ENCODE measurements at regions not wholly inside any gene's neighbourhood (a gene's known extent, or its start where the extent isn't known, plus 50 kb on each side); places are given as distances from the start of the nearest gene placed in this dataset.
"Not testable (repeated sequence)": the region's sequence is repeated elsewhere in the genome, so short reads cannot be mapped to it uniquely, and the experiment has no call there.

DNA sequence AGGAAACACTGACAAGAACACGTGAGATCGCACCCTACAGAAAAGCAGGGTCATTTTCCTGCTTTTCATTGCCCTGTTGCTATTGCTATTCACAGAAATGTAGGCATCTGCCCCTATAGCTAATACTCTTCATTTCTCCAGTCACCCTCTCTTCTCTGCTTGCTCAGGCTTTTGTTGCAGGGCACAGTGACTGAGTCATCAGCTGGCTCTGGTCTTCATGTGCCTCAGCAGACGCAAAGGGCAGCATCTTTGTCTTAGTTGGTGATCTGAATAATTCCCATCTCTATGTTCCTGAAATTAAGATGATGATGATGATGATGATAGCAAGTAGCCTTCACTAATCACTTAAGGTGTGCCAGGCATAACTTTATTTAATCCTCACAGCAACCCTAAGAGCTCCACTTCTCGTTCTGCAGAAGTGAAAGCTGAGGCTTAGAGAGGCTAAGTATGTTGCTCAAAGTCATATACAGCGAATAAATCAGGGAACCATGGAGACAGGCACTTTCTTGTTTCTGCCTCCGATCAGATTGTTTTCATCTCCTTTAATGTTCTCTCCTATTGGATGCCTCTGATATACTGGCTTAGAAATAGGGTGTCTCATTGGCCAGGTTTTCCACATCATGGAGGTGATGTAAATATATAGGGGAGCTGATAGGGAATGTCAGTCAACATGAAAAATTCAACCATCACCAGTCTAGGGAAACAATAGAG is 133.0 kb upstream of the STK32A start:
- WGBS, 2 experiments, result 91 to 92% methylated on average over 6 of the region's 6 CpGs
- Histone ChIP-seq H3K27ac (ENCODE audit: insufficient read depth, low read depth, low read length, poor library complexity, severe bottlenecking) (no peak overlapping the region), H3K4me3 (ENCODE audit: insufficient read depth, low read depth, low read length) (no peak overlapping the region), H3K27me3 (ENCODE audit: control insufficient read depth, insufficient read depth, low read length, poor library complexity, severe bottlenecking) (peaks cover 17% of the 10 kb centered on the region), H3K9me3 (ENCODE audit: control insufficient read depth, low read length) (no peaks in the 10 kb centered on the region), H3K4me1 (ENCODE audit: control insufficient read depth, insufficient read depth, low read length) (peaks cover 6% of the 10 kb centered on the region), H3K36me3 (ENCODE audit: control insufficient read depth, insufficient read depth, low read length) (no peaks in the 10 kb centered on the region)

DNA sequence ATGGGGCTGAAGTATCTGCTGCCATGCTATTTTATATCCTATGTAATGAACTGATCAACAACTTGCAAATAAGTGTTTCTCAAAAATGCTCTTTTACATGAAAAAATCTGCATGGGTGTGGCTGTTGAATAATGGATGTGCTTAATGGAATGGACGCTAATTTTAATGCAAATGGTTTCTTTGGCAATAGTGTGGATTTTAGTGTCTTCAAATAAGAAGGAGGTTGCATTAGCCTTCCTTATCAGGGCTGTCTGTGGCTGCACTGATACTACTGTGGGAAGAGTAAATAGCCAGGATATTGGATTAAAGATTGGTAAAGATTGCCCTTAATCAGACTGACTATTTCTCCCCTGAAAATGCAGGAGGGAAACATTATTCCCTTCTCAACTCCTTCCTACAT is 121.9 kb upstream of the STK32A start:
- no peak overlapping the region for H3K4me3 ChIP-seq (ENCODE audit: insufficient read depth, low read depth, low read length)
- H3K4me1 ChIP-seq (ENCODE audit: control insufficient read depth, insufficient read depth, low read length), result no peaks in the 10 kb centered on the region
- H3K36me3 ChIP-seq (ENCODE audit: control insufficient read depth, insufficient read depth, low read length), result no peaks in the 10 kb centered on the region

DNA sequence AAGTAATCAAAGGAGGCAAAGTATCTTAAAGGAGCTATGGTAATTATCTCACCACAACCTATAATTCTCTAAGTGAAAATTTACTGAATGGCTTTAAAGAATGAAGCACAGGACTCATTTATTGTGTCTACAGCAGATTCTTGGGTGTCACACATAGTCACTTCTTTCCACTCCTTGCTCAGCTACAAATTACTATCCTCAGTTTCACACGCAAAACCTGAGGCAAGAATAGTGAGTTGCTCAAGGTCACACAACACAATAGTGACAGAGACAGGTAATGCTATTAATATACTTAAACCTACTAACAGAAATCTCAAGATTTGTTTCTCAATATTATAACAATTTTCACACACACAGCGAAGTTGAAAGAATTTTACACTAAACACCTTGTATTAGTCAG is 120.9 kb upstream of the STK32A start:
- Histone ChIP-seq H3K9me3 (ENCODE audit: control insufficient read depth, low read length) (no peaks in the 10 kb centered on the region), H3K27ac (ENCODE audit: insufficient read depth, low read depth, low read length, poor library complexity, severe bottlenecking) (no peak overlapping the region), H3K4me3 (ENCODE audit: insufficient read depth, low read depth, low read length) (no peak overlapping the region), H3K36me3 (ENCODE audit: control insufficient read depth, insufficient read depth, low read length) (no peaks in the 10 kb centered on the region), H3K27me3 (ENCODE audit: control insufficient read depth, insufficient read depth, low read length, poor library complexity, severe bottlenecking) (no peaks in the 10 kb centered on the region), H3K4me1 (ENCODE audit: control insufficient read depth, insufficient read depth, low read length) (no peaks in the 10 kb centered on the region)
- WGBS, 2 experiments, result 90 to 100% methylated on average over 1 of the region's 2 CpGs

More for the DNA sequence above, 121.9 kb upstream of the STK32A start:
- Histone ChIP-seq H3K27me3 (ENCODE audit: control insufficient read depth, insufficient read depth, low read length, poor library complexity, severe bottlenecking) (no peaks in the 10 kb centered on the region), H3K27ac (ENCODE audit: insufficient read depth, low read depth, low read length, poor library complexity, severe bottlenecking) (no peak overlapping the region), H3K9me3 (ENCODE audit: control insufficient read depth, low read length) (no peaks in the 10 kb centered on the region)
- 85 to 94% methylated on average over 1 of the region's 1 CpG for WGBS, 2 experiments

DNA sequence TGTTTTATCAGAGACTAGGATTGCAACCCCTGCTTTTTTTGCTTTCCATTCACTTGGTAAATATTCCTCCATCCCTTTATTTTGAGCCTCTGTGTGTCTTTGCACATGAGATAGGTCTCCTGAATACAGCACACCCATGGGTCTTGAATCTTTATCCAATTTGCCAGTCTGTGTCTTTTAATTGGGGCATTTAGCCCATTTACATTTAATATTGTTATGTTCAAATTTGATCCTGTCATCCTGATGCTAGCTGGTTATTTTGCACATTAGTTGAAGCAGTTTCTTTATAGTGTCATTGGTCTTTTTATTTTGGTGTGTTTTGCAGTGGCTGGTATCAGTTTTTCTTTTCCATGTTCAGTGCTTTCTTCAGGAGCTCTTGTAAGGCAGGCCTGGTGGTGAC is 95.1 kb upstream of the STK32A start:
- H3K27ac ChIP-seq (ENCODE audit: insufficient read depth, low read depth, low read length, poor library complexity, severe bottlenecking); H3K4me1 ChIP-seq (ENCODE audit: control insufficient read depth, insufficient read depth, low read length); H3K4me3 ChIP-seq (ENCODE audit: insufficient read depth, low read depth, low read length); H3K9me3 ChIP-seq (ENCODE audit: control insufficient read depth, low read length); H3K27me3 ChIP-seq (ENCODE audit: control insufficient read depth, insufficient read depth, low read length, poor library complexity, severe bottlenecking); H3K36me3 ChIP-seq (ENCODE audit: control insufficient read depth, insufficient read depth, low read length): not testable (repeated sequence)

DNA sequence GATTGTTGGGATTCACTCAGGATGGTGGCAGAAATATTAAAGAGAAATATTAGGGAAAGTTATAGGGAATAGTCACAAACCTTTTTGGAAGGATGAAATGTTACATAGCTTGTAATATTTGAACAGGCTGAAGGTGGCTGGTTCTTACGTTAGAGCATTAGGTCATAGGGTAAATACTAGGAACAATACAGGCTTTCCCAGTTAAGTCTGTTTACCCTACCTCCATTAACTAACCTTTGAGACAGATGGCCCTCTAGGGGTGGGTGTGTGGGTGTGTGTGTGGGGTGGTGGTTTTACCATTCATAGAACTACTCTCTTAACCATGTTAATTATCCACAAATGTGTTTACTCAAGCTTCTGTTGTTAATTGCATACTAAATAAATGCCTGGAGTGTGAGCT is 94.3 kb upstream of the STK32A start:
- H3K4me1 ChIP-seq (ENCODE audit: control insufficient read depth, insufficient read depth, low read length), result no peaks in the 10 kb centered on the region
- no peaks in the 10 kb centered on the region for H3K9me3 ChIP-seq (ENCODE audit: control insufficient read depth, low read length)
- H3K36me3 ChIP-seq (ENCODE audit: control insufficient read depth, insufficient read depth, low read length), result no peaks in the 10 kb centered on the region
- H3K27me3 ChIP-seq (ENCODE audit: control insufficient read depth, insufficient read depth, low read length, poor library complexity, severe bottlenecking), result no peaks in the 10 kb centered on the region
- WGBS, 2 experiments, result 100% methylated on average over 1 of the region's 1 CpG
- H3K27ac ChIP-seq (ENCODE audit: insufficient read depth, low read depth, low read length, poor library complexity, severe bottlenecking), result no peak overlapping the region
- H3K4me3 ChIP-seq (ENCODE audit: insufficient read depth, low read depth, low read length), result no peak overlapping the region

DNA sequence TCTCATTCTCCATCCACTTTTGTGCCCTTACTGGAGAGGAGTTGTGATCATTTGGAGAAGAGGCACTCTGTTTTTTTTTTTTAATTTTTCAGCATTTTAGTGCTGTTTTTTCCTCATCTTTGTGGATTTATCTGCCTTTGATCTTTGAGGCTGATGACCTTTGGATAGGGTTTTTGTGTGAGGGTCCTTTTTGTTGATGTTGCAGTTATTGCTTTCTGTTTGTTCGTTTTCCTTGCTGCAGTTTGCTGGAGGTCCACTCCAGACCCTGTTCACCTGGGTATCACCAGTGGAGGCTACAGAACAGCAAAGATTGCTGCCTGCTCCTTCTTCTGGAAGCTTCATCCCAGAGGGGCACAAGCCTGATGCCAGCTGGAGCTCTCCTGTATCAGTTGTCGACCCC is 93.2 kb upstream of the STK32A start:
- 94 to 95% methylated on average over 2 of the region's 2 CpGs for WGBS, 2 experiments
- not testable (repeated sequence) for H3K4me1 ChIP-seq (ENCODE audit: control insufficient read depth, insufficient read depth, low read length); H3K9me3 ChIP-seq (ENCODE audit: control insufficient read depth, low read length); H3K27me3 ChIP-seq (ENCODE audit: control insufficient read depth, insufficient read depth, low read length, poor library complexity, severe bottlenecking); H3K36me3 ChIP-seq (ENCODE audit: control insufficient read depth, insufficient read depth, low read length); H3K27ac ChIP-seq (ENCODE audit: insufficient read depth, low read depth, low read length, poor library complexity, severe bottlenecking); H3K4me3 ChIP-seq (ENCODE audit: insufficient read depth, low read depth, low read length)

DNA sequence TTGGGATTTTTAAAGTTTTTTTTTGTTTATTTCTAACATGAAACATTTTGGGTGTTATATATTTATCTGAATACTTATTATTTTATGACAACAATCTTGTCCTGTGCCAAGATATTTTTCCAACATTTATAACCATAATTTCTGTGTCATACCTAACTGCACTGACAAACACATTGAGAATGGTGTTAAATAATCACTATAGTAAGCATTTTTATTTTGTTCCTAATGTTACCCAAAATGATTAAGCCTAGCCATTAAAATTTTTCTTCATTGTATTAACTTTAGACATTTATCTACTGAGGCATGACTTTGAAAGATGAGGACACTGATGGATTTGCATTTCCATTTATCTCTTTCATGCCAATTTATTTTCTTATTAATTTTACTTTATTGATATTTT is 91.6 kb upstream of the STK32A start:
- Histone ChIP-seq H3K4me1 (ENCODE audit: control insufficient read depth, insufficient read depth, low read length) (no peaks in the 10 kb centered on the region), H3K27ac (ENCODE audit: insufficient read depth, low read depth, low read length, poor library complexity, severe bottlenecking) (no peak overlapping the region), H3K27me3 (ENCODE audit: control insufficient read depth, insufficient read depth, low read length, poor library complexity, severe bottlenecking) (no peaks in the 10 kb centered on the region), H3K4me3 (ENCODE audit: insufficient read depth, low read depth, low read length) (no peak overlapping the region), H3K36me3 (ENCODE audit: control insufficient read depth, insufficient read depth, low read length) (no peaks in the 10 kb centered on the region), H3K9me3 (ENCODE audit: control insufficient read depth, low read length) (no peaks in the 10 kb centered on the region)

DNA sequence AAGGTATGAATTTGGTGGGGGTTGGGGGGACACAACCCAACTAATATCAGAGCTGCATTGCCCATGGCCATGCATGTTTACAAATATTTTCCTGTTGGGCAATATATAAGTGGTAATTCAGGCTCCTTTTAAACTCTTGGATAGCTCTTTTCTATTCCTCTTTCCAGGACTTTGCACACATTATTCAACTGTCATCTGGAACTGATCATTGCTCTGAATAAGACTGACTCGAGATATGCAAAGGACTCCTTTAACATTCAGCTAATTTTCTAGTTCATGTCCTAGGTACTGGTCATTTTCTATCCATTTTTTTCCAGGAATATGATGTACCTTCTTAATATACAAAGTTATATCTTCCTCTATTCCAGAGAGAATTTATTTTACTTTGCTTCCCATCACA is 89.5 kb upstream of the STK32A start:
- H3K4me3 ChIP-seq (ENCODE audit: insufficient read depth, low read depth, low read length), result no peak overlapping the region
- WGBS, 2 experiments, result 94 to 95% methylated on average over 1 of the region's 1 CpG

DNA sequence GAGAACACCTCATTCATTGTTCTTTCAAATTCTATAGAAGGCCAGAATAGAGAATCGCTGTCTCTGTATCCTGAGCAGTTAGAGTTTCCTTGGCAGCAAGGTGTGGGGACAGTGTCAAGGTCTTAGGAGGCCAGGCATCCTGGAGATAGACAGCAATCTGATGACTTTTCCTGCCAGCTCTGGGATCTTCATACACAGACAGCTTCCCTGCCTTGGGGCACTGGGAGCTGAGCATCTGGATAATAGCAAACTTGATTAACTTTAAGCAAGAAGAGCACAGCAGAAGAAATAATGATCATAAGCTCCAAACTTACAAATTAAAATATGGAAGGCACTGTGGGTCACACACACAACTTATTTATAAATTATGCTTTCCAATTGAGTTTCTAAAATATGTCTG is 86.1 kb upstream of the STK32A start:
- Histone ChIP-seq H3K36me3 (ENCODE audit: control insufficient read depth, insufficient read depth, low read length) (no peaks in the 10 kb centered on the region), H3K4me1 (ENCODE audit: control insufficient read depth, insufficient read depth, low read length) (no peaks in the 10 kb centered on the region), H3K9me3 (ENCODE audit: control insufficient read depth, low read length) (no peaks in the 10 kb centered on the region), H3K27me3 (ENCODE audit: control insufficient read depth, insufficient read depth, low read length, poor library complexity, severe bottlenecking) (no peaks in the 10 kb centered on the region), H3K27ac (ENCODE audit: insufficient read depth, low read depth, low read length, poor library complexity, severe bottlenecking) (no peak overlapping the region), H3K4me3 (ENCODE audit: insufficient read depth, low read depth, low read length) (no peak overlapping the region)
- WGBS, 2 experiments, result 95 to 100% methylated on average over 1 of the region's 1 CpG

More for the DNA sequence above, 89.5 kb upstream of the STK32A start:
- Histone ChIP-seq H3K9me3 (ENCODE audit: control insufficient read depth, low read length) (no peaks in the 10 kb centered on the region), H3K27ac (ENCODE audit: insufficient read depth, low read depth, low read length, poor library complexity, severe bottlenecking) (no peak overlapping the region), H3K27me3 (ENCODE audit: control insufficient read depth, insufficient read depth, low read length, poor library complexity, severe bottlenecking) (no peaks in the 10 kb centered on the region), H3K36me3 (ENCODE audit: control insufficient read depth, insufficient read depth, low read length) (no peaks in the 10 kb centered on the region), H3K4me1 (ENCODE audit: control insufficient read depth, insufficient read depth, low read length) (no peaks in the 10 kb centered on the region)

DNA sequence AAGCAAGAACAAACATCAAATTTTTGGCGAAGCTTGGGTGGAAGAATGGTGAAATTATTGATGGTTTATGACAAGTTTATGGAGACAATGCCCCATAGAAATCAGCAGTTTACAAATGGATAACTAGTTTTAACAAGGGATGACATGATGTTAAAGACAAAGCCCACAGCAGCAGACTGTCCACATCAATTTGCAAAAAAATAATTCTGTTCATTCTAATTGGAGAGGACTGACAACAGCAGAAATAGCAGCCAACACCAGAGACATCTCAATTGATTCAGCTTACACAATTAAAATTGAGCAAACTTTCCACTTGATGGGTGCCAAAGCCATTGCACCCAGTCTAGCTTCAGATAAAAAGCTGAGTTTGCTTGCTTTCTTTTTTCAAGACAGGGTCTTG is 82.7 kb upstream of the STK32A start:
- no peak overlapping the region for H3K4me3 ChIP-seq (ENCODE audit: insufficient read depth, low read depth, low read length)
- no peaks in the 10 kb centered on the region for H3K36me3 ChIP-seq (ENCODE audit: control insufficient read depth, insufficient read depth, low read length)
- H3K4me1 ChIP-seq (ENCODE audit: control insufficient read depth, insufficient read depth, low read length), result no peaks in the 10 kb centered on the region
- H3K9me3 ChIP-seq (ENCODE audit: control insufficient read depth, low read length), result no peaks in the 10 kb centered on the region
- no peak overlapping the region for H3K27ac ChIP-seq (ENCODE audit: insufficient read depth, low read depth, low read length, poor library complexity, severe bottlenecking)
- WGBS, 2 experiments, result 100% methylated on average over 1 of the region's 1 CpG
- H3K27me3 ChIP-seq (ENCODE audit: control insufficient read depth, insufficient read depth, low read length, poor library complexity, severe bottlenecking), result no peaks in the 10 kb centered on the region

DNA sequence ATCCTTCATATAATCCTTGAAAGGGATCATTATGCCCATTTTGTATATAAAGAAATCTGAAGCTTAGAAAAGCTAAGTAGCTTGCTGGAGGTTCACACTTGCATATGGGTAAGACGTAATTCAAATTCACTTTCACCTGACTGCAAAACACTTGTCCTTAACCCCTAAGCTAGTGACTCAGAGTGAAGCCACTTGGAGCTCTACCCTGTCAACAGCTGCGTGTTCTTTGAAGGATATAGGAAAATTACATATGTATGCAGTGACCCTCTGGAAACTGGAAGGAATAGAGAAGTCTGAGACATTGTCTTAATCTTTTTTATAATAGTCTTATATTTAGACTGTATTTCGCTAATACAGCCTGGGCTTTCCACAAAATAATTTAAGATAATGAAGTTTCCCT is 80.0 kb upstream of the STK32A start:
- WGBS, 2 experiments, result 83 to 96% methylated on average over 3 of the region's 3 CpGs
- Histone ChIP-seq H3K36me3 (ENCODE audit: control insufficient read depth, insufficient read depth, low read length) (no peaks in the 10 kb centered on the region), H3K4me1 (ENCODE audit: control insufficient read depth, insufficient read depth, low read length) (no peaks in the 10 kb centered on the region), H3K27me3 (ENCODE audit: control insufficient read depth, insufficient read depth, low read length, poor library complexity, severe bottlenecking) (no peaks in the 10 kb centered on the region), H3K9me3 (ENCODE audit: control insufficient read depth, low read length) (no peaks in the 10 kb centered on the region), H3K27ac (ENCODE audit: insufficient read depth, low read depth, low read length, poor library complexity, severe bottlenecking) (no peak overlapping the region), H3K4me3 (ENCODE audit: insufficient read depth, low read depth, low read length) (no peak overlapping the region)

Measured in ectodermal cell (in vitro differentiated cells).